HL-60 (cell line): ENCODE measurements at regions not wholly inside any gene's neighbourhood (a gene's known extent, or its start where the extent isn't known, plus 50 kb on each side); places are given as distances from the start of the nearest gene placed in this dataset.

Source experiments
- DNase-seq, 2 experiments: peaks; one replicate each; pipeline ENCODE4 v3.0.0-alpha.2; 2010 to 2020; ENCODE audit warnings: low read depth in 1 of 2, low spot score in 1 of 2
- H3K27ac ChIP-seq: fragments of 250-450 bp; sonication (Bioruptor Pico); replicated peaks from 2 replicates; pipeline ENCODE4 v1.5.1; 2020; ENCODE audit warnings: mild to moderate bottlenecking, moderate library complexity
- H3K27me3 ChIP-seq: fragments of 250-450 bp; sonication (Bioruptor Pico); 2 replicates; pipeline ENCODE4 v1.5.1; 2021; ENCODE audit warnings: mild to moderate bottlenecking, moderate library complexity; ENCODE audit not compliant: insufficient read depth, poor library complexity, severe bottlenecking
- H3K4me3 ChIP-seq: replicated peaks from 2 replicates; pipeline ENCODE4 v1.5.1; 2011; ENCODE audit warnings: mild to moderate bottlenecking, control low read depth, low read length; ENCODE audit not compliant: insufficient read depth
- GABPA ChIP-seq: IDR thresholded peaks from 2 replicates; pipeline ENCODE4 v1.6.1; 2012; ENCODE audit warnings: low read depth
- POLR2AphosphoS5 ChIP-seq: IDR thresholded peaks from 2 replicates; pipeline ENCODE4 v1.6.1; 2012; ENCODE audit warnings: low read depth
- REST ChIP-seq: IDR thresholded peaks from 2 replicates; pipeline ENCODE4 v1.6.1; 2012; ENCODE audit warnings: low read depth; ENCODE audit not compliant: insufficient replicate concordance
- SPI1 ChIP-seq: IDR thresholded peaks from 2 replicates; pipeline ENCODE4 v1.6.1; 2012; ENCODE audit warnings: low read depth, mild to moderate bottlenecking, borderline replicate concordance
- TF ChIP-seq, protein P1 (sequence below): IDR thresholded peaks from one replicate; pipeline ENCODE4 v1.5.1; 2011; ENCODE audit warnings: low read length, control low read depth, inconsistent platforms; ENCODE audit not compliant: insufficient read depth

- Histone ChIP-seq H3K27ac (no peak overlapping the region), H3K4me3 (no peak overlapping the region), H3K27me3 (no peaks in the 10 kb centered on the region)
- DNase-seq = no peak
- no peak for TF ChIP-seq GABPA
- TF ChIP-seq SPI1 = no peak
- no peak for TF ChIP-seq POLR2AphosphoS5
These were observed 606.6 kb downstream of the ELAVL2 start for GRCh38 chr9:23219471-23219870.

- no peak overlapping the region for H3K27ac ChIP-seq
- H3K27me3 ChIP-seq = no peaks in the 10 kb centered on the region
- DNase-seq = no peak
- no peak overlapping the region for H3K4me3 ChIP-seq
- no peak for TF ChIP-seq GABPA
- no peak for TF ChIP-seq SPI1
- TF ChIP-seq POLR2AphosphoS5 = no peak
- TF ChIP-seq REST = no peak
- TF ChIP-seq, protein P1, sequence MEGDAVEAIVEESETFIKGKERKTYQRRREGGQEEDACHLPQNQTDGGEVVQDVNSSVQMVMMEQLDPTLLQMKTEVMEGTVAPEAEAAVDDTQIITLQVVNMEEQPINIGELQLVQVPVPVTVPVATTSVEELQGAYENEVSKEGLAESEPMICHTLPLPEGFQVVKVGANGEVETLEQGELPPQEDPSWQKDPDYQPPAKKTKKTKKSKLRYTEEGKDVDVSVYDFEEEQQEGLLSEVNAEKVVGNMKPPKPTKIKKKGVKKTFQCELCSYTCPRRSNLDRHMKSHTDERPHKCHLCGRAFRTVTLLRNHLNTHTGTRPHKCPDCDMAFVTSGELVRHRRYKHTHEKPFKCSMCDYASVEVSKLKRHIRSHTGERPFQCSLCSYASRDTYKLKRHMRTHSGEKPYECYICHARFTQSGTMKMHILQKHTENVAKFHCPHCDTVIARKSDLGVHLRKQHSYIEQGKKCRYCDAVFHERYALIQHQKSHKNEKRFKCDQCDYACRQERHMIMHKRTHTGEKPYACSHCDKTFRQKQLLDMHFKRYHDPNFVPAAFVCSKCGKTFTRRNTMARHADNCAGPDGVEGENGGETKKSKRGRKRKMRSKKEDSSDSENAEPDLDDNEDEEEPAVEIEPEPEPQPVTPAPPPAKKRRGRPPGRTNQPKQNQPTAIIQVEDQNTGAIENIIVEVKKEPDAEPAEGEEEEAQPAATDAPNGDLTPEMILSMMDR = no peak
These were observed 605.9 kb downstream of the ELAVL2 start for GRCh38 chr9:23220171-23220570.

- Histone ChIP-seq H3K27me3 (no peaks in the 10 kb centered on the region), H3K27ac (no peak overlapping the region), H3K4me3 (no peak overlapping the region)
- DNase-seq = no peak
- TF ChIP-seq, protein P1 = no peak
- TF ChIP-seq GABPA (no peak), POLR2AphosphoS5 (no peak), REST (no peak)
These were observed 605.1 kb downstream of the ELAVL2 start for GRCh38 chr9:23220957-23221356.

GRCh38 chr9:23229890-23230317 lies 596.1 kb downstream of the ELAVL2 start:
- DNase-seq = no peak
- H3K27me3 ChIP-seq = no peaks in the 10 kb centered on the region
- TF ChIP-seq POLR2AphosphoS5 (no peak), GABPA (no peak), SPI1 (no peak), REST (no peak)
- TF ChIP-seq, protein P1 = no peak
- H3K4me3 ChIP-seq = no peak overlapping the region
- H3K27ac ChIP-seq = no peak overlapping the region
